K562 (cell line): ENCODE measurements at regions not wholly inside any gene's neighbourhood (a gene's known extent, or its start where the extent isn't known, plus 50 kb on each side); places are given as distances from the start of the nearest gene placed in this dataset.

Experiments
- BDP1 ChIP-seq: IDR thresholded peaks from 3 replicates; pipeline ENCODE4 v1.6.1; 2011; ENCODE audit not compliant: insufficient read length, insufficient read depth
- ESRRA ChIP-seq: fragments of 450-650 bp; IDR thresholded peaks from 2 replicates; pipeline ENCODE4 v1.6.1; 2014; ENCODE audit warnings: low read depth, mild to moderate bottlenecking, moderate library complexity, borderline replicate concordance
- EWSR1 ChIP-seq: fragments of 450-650 bp; IDR thresholded peaks from 2 replicates; pipeline ENCODE4 v1.6.1; 2018; ENCODE audit warnings: borderline replicate concordance, mild to moderate bottlenecking, low read depth, moderate library complexity; ENCODE audit not compliant: partially characterized antibody
- GABPB1 ChIP-seq: sonication (generic); formaldehyde crosslinking; IDR thresholded peaks from 2 replicates; pipeline ENCODE4 v1.8.0; 2022; ENCODE audit warnings: mild to moderate bottlenecking, missing genetic modification reagents
- GATA2 ChIP-seq: sonication (generic); formaldehyde crosslinking; IDR thresholded peaks from 2 replicates; pipeline ENCODE4 v1.4.0; 2020; ENCODE audit warnings: mild to moderate bottlenecking, missing genetic modification reagents
- MCM3 ChIP-seq: fragments of 450-650 bp; IDR thresholded peaks from 2 replicates; pipeline ENCODE4 v1.6.1; 2016
- MTA1 ChIP-seq: fragments of 450-650 bp; IDR thresholded peaks from 2 replicates; pipeline ENCODE4 v1.6.1; 2017; ENCODE audit warnings: borderline replicate concordance
- PCBP2 ChIP-seq: fragments of 200-400 bp; formaldehyde crosslinking; IDR thresholded peaks from 2 replicates; pipeline ENCODE4 v1.6.1; 2018; ENCODE audit warnings: low read length, low read depth, mild to moderate bottlenecking, moderate library complexity; ENCODE audit not compliant: poor library complexity, severe bottlenecking
- POLR2A ChIP-seq: fragments of 450-650 bp; conservative IDR thresholded peaks from 2 replicates; pipeline ENCODE4 v1.6.1; 2016
- RCOR1 ChIP-seq, 2 experiments: IDR thresholded peaks; 2 replicates each; pipeline ENCODE4 v1.6.1; 2012; ENCODE audit warnings: low read depth in 2 of 2, low read length in 2 of 2, borderline replicate concordance in 1 of 2, improper control_type of control experiment in 1 of 2
- RFX1 ChIP-seq: fragments of 450-650 bp; IDR thresholded peaks from 2 replicates; pipeline ENCODE4 v1.6.1; 2016; ENCODE audit warnings: mild to moderate bottlenecking, moderate library complexity
- RFX5 ChIP-seq: IDR thresholded peaks from 2 replicates; pipeline ENCODE4 v1.6.1; 2011; ENCODE audit warnings: low read depth, mild to moderate bottlenecking, improper control_type of control experiment, low read length
- TBL1XR1 ChIP-seq, 2 experiments: IDR thresholded peaks; 2 replicates each; pipeline ENCODE4 v1.6.1; 2012; ENCODE audit warnings: improper control_type of control experiment in 2 of 2, low read length in 2 of 2, mild to moderate bottlenecking in 1 of 2
- TCF3 ChIP-seq: sonication (generic); formaldehyde crosslinking; IDR thresholded peaks from 2 replicates; pipeline ENCODE4 v1.4.0; 2020; ENCODE audit warnings: mild to moderate bottlenecking, missing genetic modification reagents
- TRIM24 ChIP-seq, 2 experiments: fragments of 450-650 bp; IDR thresholded peaks; 2 replicates each; pipeline ENCODE4 v1.6.1; 2016
- ZNF586 ChIP-seq: fragments of 450-650 bp; formaldehyde crosslinking; conservative IDR thresholded peaks from 2 replicates; pipeline ENCODE4 v1.4.0; 2020; ENCODE audit warnings: mild to moderate bottlenecking, moderate library complexity
- ZNF644 ChIP-seq: fragments of 200-800 bp; sonication (Bioruptor generic); IDR thresholded peaks from 2 replicates; pipeline ENCODE4 v1.6.1; 2016; ENCODE audit warnings: low read depth, missing genetic modification characterization, missing compliant biosample characterization
- TF ChIP-seq, protein P1 (sequence below): sonication (generic); formaldehyde crosslinking; IDR thresholded peaks from 2 replicates; pipeline ENCODE4 v1.4.0; 2020; ENCODE audit warnings: mild to moderate bottlenecking, missing genetic modification reagents
- TF ChIP-seq, protein P2 (sequence below): fragments of 450-650 bp; formaldehyde crosslinking; IDR thresholded peaks from 2 replicates; pipeline ENCODE4 v1.4.0; 2022; ENCODE audit warnings: mild to moderate bottlenecking, moderate library complexity
- TF ChIP-seq, protein P3 (sequence below), 2 experiments: fragments of 450-650 bp; IDR thresholded peaks; 2 replicates each; pipeline ENCODE4 v1.6.1; 2016
- TF ChIP-seq, protein P4 (sequence below): sonication (generic); formaldehyde crosslinking; IDR thresholded peaks from 2 replicates; pipeline ENCODE4 v1.8.1; 2022; ENCODE audit warnings: missing genetic modification reagents
- TF ChIP-seq, protein P5 (sequence below): fragments of 250-450 bp; sonication (Bioruptor Pico); IDR thresholded peaks from 2 replicates; pipeline ENCODE4 v1.5.0; 2020; ENCODE audit warnings: mild to moderate bottlenecking, borderline replicate concordance

- TF ChIP-seq, protein P1, sequence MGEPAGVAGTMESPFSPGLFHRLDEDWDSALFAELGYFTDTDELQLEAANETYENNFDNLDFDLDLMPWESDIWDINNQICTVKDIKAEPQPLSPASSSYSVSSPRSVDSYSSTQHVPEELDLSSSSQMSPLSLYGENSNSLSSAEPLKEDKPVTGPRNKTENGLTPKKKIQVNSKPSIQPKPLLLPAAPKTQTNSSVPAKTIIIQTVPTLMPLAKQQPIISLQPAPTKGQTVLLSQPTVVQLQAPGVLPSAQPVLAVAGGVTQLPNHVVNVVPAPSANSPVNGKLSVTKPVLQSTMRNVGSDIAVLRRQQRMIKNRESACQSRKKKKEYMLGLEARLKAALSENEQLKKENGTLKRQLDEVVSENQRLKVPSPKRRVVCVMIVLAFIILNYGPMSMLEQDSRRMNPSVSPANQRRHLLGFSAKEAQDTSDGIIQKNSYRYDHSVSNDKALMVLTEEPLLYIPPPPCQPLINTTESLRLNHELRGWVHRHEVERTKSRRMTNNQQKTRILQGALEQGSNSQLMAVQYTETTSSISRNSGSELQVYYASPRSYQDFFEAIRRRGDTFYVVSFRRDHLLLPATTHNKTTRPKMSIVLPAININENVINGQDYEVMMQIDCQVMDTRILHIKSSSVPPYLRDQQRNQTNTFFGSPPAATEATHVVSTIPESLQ (CRISPR knock-in tag): no peak
- TF ChIP-seq TBL1XR1 (IDR thresholded peaks at IDR 0.05; ENCODE audit: low read length in 2 of 2) (peak in 1 of 2 experiments; percentile 58; a peak in 2 of 4 replicates), RCOR1 (IDR thresholded peaks at IDR 0.05; ENCODE audit: borderline replicate concordance in 1 of 2, low read depth in 2 of 2, low read length in 2 of 2) (peak; percentile 21 to 60; a peak in 2 of 4 replicates), MCM3 (no peak), GABPB1 (CRISPR knock-in tag) (no peak), ZNF586 (CRISPR knock-in tag) (no peak), TRIM24 (IDR thresholded peaks at IDR 0.05) (peak; percentile 88 to 89), MTA1 (0 out of 2 replicates have a peak, but pooled peaks have one; percentile 37), ZNF644 (tag) (peak; percentile 78; the same call in 1 of the 2 replicates), EWSR1 (no peak), BDP1 (no peak), GATA2 (CRISPR knock-in tag) (peak; percentile 52), ESRRA (peak; percentile 39; the same call in 1 of the 2 replicates), RFX1 (no peak), RFX5 (no peak), POLR2A (no peak), PCBP2 (no peak), TCF3 (peak; percentile 96)
- TF ChIP-seq, protein P2, sequence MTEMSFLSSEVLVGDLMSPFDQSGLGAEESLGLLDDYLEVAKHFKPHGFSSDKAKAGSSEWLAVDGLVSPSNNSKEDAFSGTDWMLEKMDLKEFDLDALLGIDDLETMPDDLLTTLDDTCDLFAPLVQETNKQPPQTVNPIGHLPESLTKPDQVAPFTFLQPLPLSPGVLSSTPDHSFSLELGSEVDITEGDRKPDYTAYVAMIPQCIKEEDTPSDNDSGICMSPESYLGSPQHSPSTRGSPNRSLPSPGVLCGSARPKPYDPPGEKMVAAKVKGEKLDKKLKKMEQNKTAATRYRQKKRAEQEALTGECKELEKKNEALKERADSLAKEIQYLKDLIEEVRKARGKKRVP: peak; percentile 44; the same call in 1 of the 2 replicates
- TF ChIP-seq, protein P3, sequence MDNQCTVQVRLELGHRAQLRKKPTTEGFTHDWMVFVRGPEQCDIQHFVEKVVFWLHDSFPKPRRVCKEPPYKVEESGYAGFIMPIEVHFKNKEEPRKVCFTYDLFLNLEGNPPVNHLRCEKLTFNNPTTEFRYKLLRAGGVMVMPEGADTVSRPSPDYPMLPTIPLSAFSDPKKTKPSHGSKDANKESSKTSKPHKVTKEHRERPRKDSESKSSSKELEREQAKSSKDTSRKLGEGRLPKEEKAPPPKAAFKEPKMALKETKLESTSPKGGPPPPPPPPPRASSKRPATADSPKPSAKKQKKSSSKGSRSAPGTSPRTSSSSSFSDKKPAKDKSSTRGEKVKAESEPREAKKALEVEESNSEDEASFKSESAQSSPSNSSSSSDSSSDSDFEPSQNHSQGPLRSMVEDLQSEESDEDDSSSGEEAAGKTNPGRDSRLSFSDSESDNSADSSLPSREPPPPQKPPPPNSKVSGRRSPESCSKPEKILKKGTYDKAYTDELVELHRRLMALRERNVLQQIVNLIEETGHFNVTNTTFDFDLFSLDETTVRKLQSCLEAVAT (IDR thresholded peaks at IDR 0.05): 0 out of 4 replicates have a peak, but pooled peaks of 1 of the 2 experiments have one; percentile 62
- TF ChIP-seq, protein P4, sequence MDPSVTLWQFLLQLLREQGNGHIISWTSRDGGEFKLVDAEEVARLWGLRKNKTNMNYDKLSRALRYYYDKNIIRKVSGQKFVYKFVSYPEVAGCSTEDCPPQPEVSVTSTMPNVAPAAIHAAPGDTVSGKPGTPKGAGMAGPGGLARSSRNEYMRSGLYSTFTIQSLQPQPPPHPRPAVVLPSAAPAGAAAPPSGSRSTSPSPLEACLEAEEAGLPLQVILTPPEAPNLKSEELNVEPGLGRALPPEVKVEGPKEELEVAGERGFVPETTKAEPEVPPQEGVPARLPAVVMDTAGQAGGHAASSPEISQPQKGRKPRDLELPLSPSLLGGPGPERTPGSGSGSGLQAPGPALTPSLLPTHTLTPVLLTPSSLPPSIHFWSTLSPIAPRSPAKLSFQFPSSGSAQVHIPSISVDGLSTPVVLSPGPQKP (CRISPR knock-in tag): no peak
- TF ChIP-seq, protein P5, sequence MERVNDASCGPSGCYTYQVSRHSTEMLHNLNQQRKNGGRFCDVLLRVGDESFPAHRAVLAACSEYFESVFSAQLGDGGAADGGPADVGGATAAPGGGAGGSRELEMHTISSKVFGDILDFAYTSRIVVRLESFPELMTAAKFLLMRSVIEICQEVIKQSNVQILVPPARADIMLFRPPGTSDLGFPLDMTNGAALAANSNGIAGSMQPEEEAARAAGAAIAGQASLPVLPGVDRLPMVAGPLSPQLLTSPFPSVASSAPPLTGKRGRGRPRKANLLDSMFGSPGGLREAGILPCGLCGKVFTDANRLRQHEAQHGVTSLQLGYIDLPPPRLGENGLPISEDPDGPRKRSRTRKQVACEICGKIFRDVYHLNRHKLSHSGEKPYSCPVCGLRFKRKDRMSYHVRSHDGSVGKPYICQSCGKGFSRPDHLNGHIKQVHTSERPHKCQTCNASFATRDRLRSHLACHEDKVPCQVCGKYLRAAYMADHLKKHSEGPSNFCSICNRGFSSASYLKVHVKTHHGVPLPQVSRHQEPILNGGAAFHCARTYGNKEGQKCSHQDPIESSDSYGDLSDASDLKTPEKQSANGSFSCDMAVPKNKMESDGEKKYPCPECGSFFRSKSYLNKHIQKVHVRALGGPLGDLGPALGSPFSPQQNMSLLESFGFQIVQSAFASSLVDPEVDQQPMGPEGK (CRISPR knock-in tag): no peak; the same call in 1 of the 2 replicates
These were observed 595.4 kb upstream of the AGA start (continued) for GRCh38 chr4:178037459-178038214.
